ENCODE measurements at regions not wholly inside any gene's neighbourhood (a gene's known extent, or its start where the extent isn't known, plus 50 kb on each side); places are given as distances from the start of the nearest gene placed in this dataset.

DNA sequence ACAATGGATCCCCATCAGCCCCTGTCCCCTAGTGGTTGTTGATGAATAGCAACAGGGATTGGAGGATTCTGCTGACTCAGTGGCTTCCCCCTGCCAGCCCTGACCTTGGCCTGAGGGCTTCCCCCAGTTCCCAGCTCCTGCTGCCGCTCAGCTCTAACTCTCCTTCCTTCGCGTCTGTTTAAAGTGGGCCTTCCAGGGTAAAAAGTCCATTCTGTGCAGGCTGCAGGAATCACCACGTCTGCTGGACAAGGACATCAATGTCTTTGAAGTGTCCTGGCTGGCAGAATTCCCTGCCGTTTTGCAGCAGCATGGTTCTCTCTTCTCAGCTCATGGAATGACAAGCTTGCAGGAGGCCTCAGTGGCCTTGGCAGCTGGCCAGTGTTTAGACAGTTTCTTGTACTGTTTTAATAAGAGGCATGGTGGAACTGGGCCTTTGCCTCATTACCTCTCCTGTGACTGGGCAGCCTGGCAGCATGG, 152.5 kb upstream of the STX18 start:
- TF ChIP-seq POLR2A (IDR thresholded peaks at IDR 0.05) = no peak
- TF ChIP-seq, protein P1, sequence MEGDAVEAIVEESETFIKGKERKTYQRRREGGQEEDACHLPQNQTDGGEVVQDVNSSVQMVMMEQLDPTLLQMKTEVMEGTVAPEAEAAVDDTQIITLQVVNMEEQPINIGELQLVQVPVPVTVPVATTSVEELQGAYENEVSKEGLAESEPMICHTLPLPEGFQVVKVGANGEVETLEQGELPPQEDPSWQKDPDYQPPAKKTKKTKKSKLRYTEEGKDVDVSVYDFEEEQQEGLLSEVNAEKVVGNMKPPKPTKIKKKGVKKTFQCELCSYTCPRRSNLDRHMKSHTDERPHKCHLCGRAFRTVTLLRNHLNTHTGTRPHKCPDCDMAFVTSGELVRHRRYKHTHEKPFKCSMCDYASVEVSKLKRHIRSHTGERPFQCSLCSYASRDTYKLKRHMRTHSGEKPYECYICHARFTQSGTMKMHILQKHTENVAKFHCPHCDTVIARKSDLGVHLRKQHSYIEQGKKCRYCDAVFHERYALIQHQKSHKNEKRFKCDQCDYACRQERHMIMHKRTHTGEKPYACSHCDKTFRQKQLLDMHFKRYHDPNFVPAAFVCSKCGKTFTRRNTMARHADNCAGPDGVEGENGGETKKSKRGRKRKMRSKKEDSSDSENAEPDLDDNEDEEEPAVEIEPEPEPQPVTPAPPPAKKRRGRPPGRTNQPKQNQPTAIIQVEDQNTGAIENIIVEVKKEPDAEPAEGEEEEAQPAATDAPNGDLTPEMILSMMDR (IDR thresholded peaks at IDR 0.05) = no peak

Data from vagina (tissue), 2 donors.